IMR-90 (cell line): ENCODE measurements at regions not wholly inside any gene's neighbourhood (a gene's known extent, or its start where the extent isn't known, plus 50 kb on each side); places are given as distances from the start of the nearest gene placed in this dataset.

Experiments used
- ATAC-seq: fragments of 200-7000 bp; cut with Tn5 transposase; 2 replicates; pipeline ENCODE4 v1.9.1; 2020; ENCODE audit warnings: low read depth, mild to moderate bottlenecking, moderate library complexity
- BruUV-seq: library from RNA; stranded (reverse); fragments of 400-500 nt; replicated peaks from 2 replicates; lab custom pipeline; 2021; lab: Mats Ljungman, UMichigan
- CTCF ChIA-PET: fragments of 300-600 bp; formaldehyde crosslinking; extraction: SDS; loops from one replicate; lab custom pipeline; 2021; ENCODE audit warnings: antibody characterized with exemption; lab: Yijun Ruan, JAX
- POLR2A ChIA-PET: fragments of 300-600 bp; sonication (Branson Sonifier 250); formaldehyde crosslinking; loops from one replicate; lab custom pipeline; 2022; ENCODE audit warnings: antibody characterized with exemption; ENCODE audit not compliant: unreplicated experiment; lab: Charles Lee
- DNase-seq: peaks from one replicate; pipeline ENCODE4 v3.0.0; 2013
- H2AFZ ChIP-seq: replicated peaks from 2 replicates; pipeline ENCODE3; 2013; ENCODE audit warnings: low read length, mild to moderate bottlenecking; ENCODE audit not compliant: poor library complexity
- H2AK5ac ChIP-seq: 2 replicates; pipeline ENCODE4 v1.6.1; 2013; ENCODE audit warnings: low read depth, low read length, inconsistent platforms
- H2AK9ac ChIP-seq: replicated peaks from 2 replicates; pipeline ENCODE3; 2013; ENCODE audit warnings: mild to moderate bottlenecking, low read depth, low read length, moderate library complexity; ENCODE audit not compliant: poor library complexity
- H2BK120ac ChIP-seq: 2 replicates; pipeline ENCODE4 v1.6.1; 2013; ENCODE audit warnings: low read depth, low read length, inconsistent platforms
- H2BK15ac ChIP-seq: 3 replicates; pipeline ENCODE4 v1.6.1; 2013; ENCODE audit warnings: low read depth, low read length, inconsistent platforms
- H2BK20ac ChIP-seq: 2 replicates; pipeline ENCODE4 v1.6.1; 2013; ENCODE audit warnings: low read depth, mild to moderate bottlenecking, inconsistent platforms, low read length, moderate library complexity
- H2BK5ac ChIP-seq: 2 replicates; pipeline ENCODE4 v1.6.1; 2013; ENCODE audit warnings: mild to moderate bottlenecking, low read depth, low read length, inconsistent platforms; ENCODE audit not compliant: poor library complexity, severe bottlenecking
- H3K14ac ChIP-seq: replicated peaks from 2 replicates; pipeline ENCODE4 v1.6.1; 2013; ENCODE audit warnings: low read depth, low read length, inconsistent platforms
- H3K18ac ChIP-seq: 2 replicates; pipeline ENCODE4 v1.6.1; 2013; ENCODE audit warnings: low read depth, low read length, control low read depth
- H3K23ac ChIP-seq: 2 replicates; pipeline ENCODE4 v1.6.1; 2013; ENCODE audit warnings: low read depth, low read length, inconsistent platforms
- H3K27ac ChIP-seq: 2 replicates; pipeline ENCODE4 v1.5.1; 2013; ENCODE audit warnings: mild to moderate bottlenecking, control low read depth, low read length; ENCODE audit not compliant: insufficient read depth
- H3K27me3 ChIP-seq: 2 replicates; pipeline ENCODE4 v1.6.1; 2013; ENCODE audit warnings: low read length; ENCODE audit not compliant: control insufficient read depth, insufficient read depth
- H3K36me3 ChIP-seq: 2 replicates; pipeline ENCODE4 v1.6.1; 2013; ENCODE audit warnings: low read length, mixed read lengths; ENCODE audit not compliant: control insufficient read depth, insufficient read depth
- H3K4ac ChIP-seq: 2 replicates; pipeline ENCODE4 v1.6.1; 2013; ENCODE audit warnings: low read depth, low read length, inconsistent platforms
- H3K4me1 ChIP-seq: 2 replicates; pipeline ENCODE4 v1.6.1; 2013; ENCODE audit warnings: low read length, mixed read lengths; ENCODE audit not compliant: control insufficient read depth, insufficient read depth
- H3K4me2 ChIP-seq: 2 replicates; pipeline ENCODE4 v1.6.1; 2013; ENCODE audit warnings: low read depth, mild to moderate bottlenecking, control low read depth, low read length, moderate library complexity
- H3K4me3 ChIP-seq: 2 replicates; pipeline ENCODE4 v1.5.1; 2013; ENCODE audit warnings: low read depth, mild to moderate bottlenecking, control low read depth, low read length, moderate library complexity; ENCODE audit not compliant: insufficient read depth
- H3K56ac ChIP-seq: 2 replicates; pipeline ENCODE4 v1.6.1; 2013; ENCODE audit warnings: low read length, inconsistent platforms; ENCODE audit not compliant: insufficient read depth; ENCODE audit errors: extremely low read depth
- H3K79me1 ChIP-seq, 2 experiments: 2 replicates each; pipeline ENCODE4 v1.6.1; 2013; ENCODE audit warnings: low read length in 2 of 2, inconsistent platforms in 1 of 2, low read depth in 1 of 2
- H3K9ac ChIP-seq: 2 replicates; pipeline ENCODE4 v1.6.1; 2013; ENCODE audit warnings: low read depth, low read length, control low read depth
- H3K9me1 ChIP-seq: 2 replicates; pipeline ENCODE4 v1.6.1; 2013; ENCODE audit warnings: low read length, inconsistent platforms; ENCODE audit not compliant: insufficient read depth
- H3K9me3 ChIP-seq: 2 replicates; pipeline ENCODE4 v1.6.1; 2013; ENCODE audit warnings: low read length; ENCODE audit not compliant: control insufficient read depth, insufficient read depth
- H4K20me1 ChIP-seq: 2 replicates; pipeline ENCODE4 v1.6.1; 2013; ENCODE audit warnings: low read length, inconsistent platforms; ENCODE audit not compliant: insufficient read depth
- H4K5ac ChIP-seq: 2 replicates; pipeline ENCODE4 v1.6.1; 2013; ENCODE audit warnings: mild to moderate bottlenecking, low read depth, low read length, control low read depth
- H4K8ac ChIP-seq, 2 experiments: 2 replicates each; pipeline ENCODE4 v1.6.1; 2013; ENCODE audit warnings: low read depth in 2 of 2, low read length in 2 of 2, control low read depth in 1 of 2, inconsistent platforms in 1 of 2
- H4K91ac ChIP-seq: 2 replicates; pipeline ENCODE4 v1.6.1; 2013; ENCODE audit warnings: low read depth, low read length, inconsistent platforms; ENCODE audit not compliant: insufficient read depth
- BHLHE40 ChIP-seq: fragments of 150-350 bp; IDR thresholded peaks from 2 replicates; pipeline ENCODE4 v1.6.1; 2016; ENCODE audit warnings: mild to moderate bottlenecking, low read depth, low read length
- CEBPB ChIP-seq: IDR thresholded peaks from 2 replicates; pipeline ENCODE4 v1.6.1; 2012; ENCODE audit warnings: low read depth, low read length, improper control_type of control experiment
- CHD1 ChIP-seq: IDR thresholded peaks from 2 replicates; pipeline ENCODE4 v1.6.1; 2012; ENCODE audit warnings: low read depth, low read length, improper control_type of control experiment
- FOS ChIP-seq: fragments of 150-350 bp; IDR thresholded peaks from 2 replicates; pipeline ENCODE4 v1.6.1; 2016; ENCODE audit warnings: low read depth, low read length
- MAFK ChIP-seq: IDR thresholded peaks from 2 replicates; pipeline ENCODE4 v1.6.1; 2012; ENCODE audit warnings: low read depth, low read length, improper control_type of control experiment
- MAZ ChIP-seq: IDR thresholded peaks from 2 replicates; pipeline ENCODE4 v1.6.1; 2012; ENCODE audit warnings: low read depth, mild to moderate bottlenecking, low read length, improper control_type of control experiment, moderate library complexity, borderline replicate concordance
- MXI1 ChIP-seq: IDR thresholded peaks from 2 replicates; pipeline ENCODE4 v1.6.1; 2012; ENCODE audit warnings: low read depth, mild to moderate bottlenecking, low read length, moderate library complexity, borderline replicate concordance
- NFE2L2 ChIP-seq: fragments of 150-350 bp; IDR thresholded peaks from 2 replicates; pipeline ENCODE4 v1.6.1; 2016; ENCODE audit warnings: low read depth, mild to moderate bottlenecking, low read length
- POLR2A ChIP-seq: IDR thresholded peaks from 2 replicates; pipeline ENCODE4 v1.6.1; 2012; ENCODE audit warnings: mild to moderate bottlenecking, low read depth, low read length
- RAD21 ChIP-seq: IDR thresholded peaks from 2 replicates; pipeline ENCODE4 v1.6.1; 2012; ENCODE audit warnings: low read length, improper control_type of control experiment
- RCOR1 ChIP-seq: IDR thresholded peaks from 2 replicates; pipeline ENCODE4 v1.6.1; 2012; ENCODE audit warnings: mild to moderate bottlenecking, low read length, improper control_type of control experiment; ENCODE audit not compliant: insufficient replicate concordance
- SMC3 ChIP-seq: fragments of 150-350 bp; IDR thresholded peaks from 2 replicates; pipeline ENCODE4 v1.6.1; 2016; ENCODE audit warnings: low read depth, mild to moderate bottlenecking, antibody characterized with exemption, low read length, moderate library complexity
- WGBS, 2 experiments: methylation state at CpG; one replicate each; pipeline versions ENCODE4 v1.1.5 to v1.1.7; 2013; ENCODE audit warnings: missing lambda C conversion rate in 2 of 2; ENCODE audit not compliant: insufficient read length in 1 of 2; ENCODE audit errors: extremely low coverage in 2 of 2; 5-methylcytosine and 5-hydroxymethylcytosine counted together
- dilution Hi-C: fragments of 300-500 bp; cut with HindIII; formaldehyde crosslinking; loops from one replicate; pipeline ENCODE4 v1.14.3; 2018; ENCODE audit warnings: low sequenced_read_pairs; ENCODE audit not compliant: unreplicated experiment
- in situ Hi-C: fragments of 300-500 bp; cut with MboI; formaldehyde crosslinking; loops from 3 replicates; pipeline ENCODE4 v1.14.3; 2019; ENCODE audit warnings: low sequenced_read_pairs, inconsistent platforms, mixed read lengths
- intact Hi-C: fragments of 100-400 bp; cut with micrococcal nuclease; formaldehyde crosslinking; loops from 2 replicates; pipeline ENCODE4 v1.10.0; 2022
- TF ChIP-seq, protein P1 (sequence below): fragments of 150-350 bp; IDR thresholded peaks from 2 replicates; pipeline ENCODE4 v1.6.1; 2017; ENCODE audit warnings: mild to moderate bottlenecking, antibody characterized with exemption, low read length, low read depth

DNA sequence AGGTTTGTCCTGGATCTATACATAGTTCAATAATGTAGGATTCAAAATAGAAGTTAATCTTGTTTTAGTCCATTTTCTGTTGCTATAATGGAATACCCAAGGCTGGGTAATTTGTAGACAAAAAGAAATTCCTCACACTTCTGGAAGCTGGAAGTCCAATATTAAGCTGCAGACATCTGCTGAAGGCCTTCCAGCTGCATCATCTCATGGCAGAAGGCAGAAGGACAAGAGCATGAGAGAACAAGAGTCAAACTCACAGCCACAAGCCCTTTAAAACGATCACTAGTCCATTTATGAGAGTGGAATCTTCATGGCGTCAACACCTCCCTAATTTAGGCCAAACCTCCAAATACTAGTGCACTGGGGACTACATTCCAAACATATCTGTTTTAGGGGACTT lies 669.3 kb downstream of the ROBO2 start:
- BruUV-seq = no TSS peak
- no peaks in the 10 kb centered on the region for H3K27me3 ChIP-seq
- no CpG with 5 or more reads among the region's 2 CpGs for WGBS, 2 experiments
- H3K4me1 ChIP-seq = no peaks in the 10 kb centered on the region
- H3K14ac ChIP-seq = no peak overlapping the region
- no peak overlapping the region for H2BK120ac ChIP-seq
- H2BK5ac ChIP-seq = no peak overlapping the region
- no peak overlapping the region for H3K56ac ChIP-seq
- H4K91ac ChIP-seq = no peak overlapping the region
- no peak overlapping the region for H3K4me3 ChIP-seq
- no peak overlapping the region for H3K18ac ChIP-seq
- H4K8ac ChIP-seq = no peak overlapping the region
- H3K9me3 ChIP-seq = no peaks in the 10 kb centered on the region
- H2AFZ ChIP-seq = no peak overlapping the region
- H3K4me2 ChIP-seq = no peak overlapping the region
- in situ Hi-C loops = no loop called here
- DNase-seq (no peak), ATAC-seq (no peak)
- H4K5ac ChIP-seq = no peak overlapping the region
- no peak overlapping the region for H2BK15ac ChIP-seq
- no peak overlapping the region for H3K23ac ChIP-seq
- CTCF ChIA-PET = no interaction called here
- intact Hi-C loops = no loop called here
- H3K9ac ChIP-seq = no peak overlapping the region
- no peak overlapping the region for H3K4ac ChIP-seq
- H2AK9ac ChIP-seq = no peak overlapping the region
- POLR2A ChIA-PET = no interaction called here
- H3K36me3 ChIP-seq = no peaks in the 10 kb centered on the region
- no peaks in the 10 kb centered on the region for H3K9me1 ChIP-seq
- TF ChIP-seq RAD21 (no peak), CHD1 (no peak), FOS (no peak), MAZ (no peak), POLR2A (no peak), RCOR1 (no peak), NFE2L2 (no peak), MXI1 (no peak), CEBPB (no peak), BHLHE40 (no peak), MAFK (no peak), SMC3 (no peak)
- TF ChIP-seq, protein P1, sequence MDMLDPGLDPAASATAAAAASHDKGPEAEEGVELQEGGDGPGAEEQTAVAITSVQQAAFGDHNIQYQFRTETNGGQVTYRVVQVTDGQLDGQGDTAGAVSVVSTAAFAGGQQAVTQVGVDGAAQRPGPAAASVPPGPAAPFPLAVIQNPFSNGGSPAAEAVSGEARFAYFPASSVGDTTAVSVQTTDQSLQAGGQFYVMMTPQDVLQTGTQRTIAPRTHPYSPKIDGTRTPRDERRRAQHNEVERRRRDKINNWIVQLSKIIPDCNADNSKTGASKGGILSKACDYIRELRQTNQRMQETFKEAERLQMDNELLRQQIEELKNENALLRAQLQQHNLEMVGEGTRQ = no peak
- dilution Hi-C loops = no loop called here
- no peaks in the 10 kb centered on the region for H3K79me1 ChIP-seq
- no peak overlapping the region for H3K27ac ChIP-seq
- H4K20me1 ChIP-seq = no peaks in the 10 kb centered on the region
- H2AK5ac ChIP-seq = no peak overlapping the region
- H2BK20ac ChIP-seq = no peak overlapping the region
